ENCODE measurements at regions not wholly inside any gene's neighbourhood (a gene's known extent, or its start where the extent isn't known, plus 50 kb on each side); places are given as distances from the start of the nearest gene placed in this dataset.

DNA sequence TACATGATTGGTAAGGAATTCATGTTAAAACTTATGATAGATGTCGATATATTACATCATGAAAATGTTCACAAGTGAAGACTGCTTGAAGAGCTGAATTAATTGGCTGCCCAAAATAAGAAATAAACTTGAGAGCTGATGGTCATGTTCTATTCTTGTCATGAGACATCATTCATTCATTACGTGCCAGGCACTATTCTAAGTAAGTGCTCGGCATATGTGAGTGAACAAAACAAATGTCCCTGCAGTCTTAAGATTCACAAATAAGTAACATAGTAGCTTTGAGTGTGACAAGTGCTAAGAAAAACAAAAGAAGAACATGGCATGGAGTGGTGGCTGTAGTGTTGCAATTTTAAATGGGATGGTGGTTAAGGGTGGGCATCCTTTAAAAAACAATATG, 329.3 kb downstream of the SUCLA2 start:
- DNase-seq (ENCODE audit: low spot score, unreplicated experiment), result no peak
- H3K27ac Mint-ChIP-seq, result no peak overlapping the region
- H3K27me3 Mint-ChIP-seq, result peaks cover 3% of the 10 kb centered on the region
- TF ChIP-seq, protein P1, sequence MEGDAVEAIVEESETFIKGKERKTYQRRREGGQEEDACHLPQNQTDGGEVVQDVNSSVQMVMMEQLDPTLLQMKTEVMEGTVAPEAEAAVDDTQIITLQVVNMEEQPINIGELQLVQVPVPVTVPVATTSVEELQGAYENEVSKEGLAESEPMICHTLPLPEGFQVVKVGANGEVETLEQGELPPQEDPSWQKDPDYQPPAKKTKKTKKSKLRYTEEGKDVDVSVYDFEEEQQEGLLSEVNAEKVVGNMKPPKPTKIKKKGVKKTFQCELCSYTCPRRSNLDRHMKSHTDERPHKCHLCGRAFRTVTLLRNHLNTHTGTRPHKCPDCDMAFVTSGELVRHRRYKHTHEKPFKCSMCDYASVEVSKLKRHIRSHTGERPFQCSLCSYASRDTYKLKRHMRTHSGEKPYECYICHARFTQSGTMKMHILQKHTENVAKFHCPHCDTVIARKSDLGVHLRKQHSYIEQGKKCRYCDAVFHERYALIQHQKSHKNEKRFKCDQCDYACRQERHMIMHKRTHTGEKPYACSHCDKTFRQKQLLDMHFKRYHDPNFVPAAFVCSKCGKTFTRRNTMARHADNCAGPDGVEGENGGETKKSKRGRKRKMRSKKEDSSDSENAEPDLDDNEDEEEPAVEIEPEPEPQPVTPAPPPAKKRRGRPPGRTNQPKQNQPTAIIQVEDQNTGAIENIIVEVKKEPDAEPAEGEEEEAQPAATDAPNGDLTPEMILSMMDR (IDR thresholded peaks at IDR 0.05; ENCODE audit: unreplicated experiment), result no peak
- peaks cover 2% of the 10 kb centered on the region for H3K4me1 Mint-ChIP-seq (ENCODE audit: low read depth)
- H3K4me3 Mint-ChIP-seq (ENCODE audit: low read depth), result no peak overlapping the region
- peaks cover 3% of the 10 kb centered on the region for H3K9me3 Mint-ChIP-seq (ENCODE audit: low read depth)
- H3K36me3 Mint-ChIP-seq (ENCODE audit: insufficient read depth), result no peaks in the 10 kb centered on the region

DNA sequence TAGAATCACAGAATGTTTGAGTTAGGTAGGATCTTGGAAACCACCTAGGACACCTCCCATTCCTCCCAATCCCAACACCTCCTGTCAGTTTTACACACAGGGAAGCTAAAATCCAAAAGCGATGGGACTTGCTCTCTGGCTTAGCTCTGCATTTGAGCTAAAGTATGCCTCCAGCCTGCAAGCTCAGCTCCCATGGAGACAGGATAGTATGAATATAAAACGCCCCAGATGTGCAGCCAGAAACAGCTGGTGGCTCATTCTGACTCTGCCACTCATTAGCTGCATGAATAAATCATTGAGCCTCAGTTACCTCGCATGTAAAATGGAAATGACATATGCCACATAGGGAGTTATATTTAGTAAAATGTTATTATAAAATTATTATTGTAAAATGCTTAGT, 336.0 kb downstream of the SUCLA2 start:
- Mint-ChIP-seq H3K9me3 (ENCODE audit: low read depth) (peaks cover 5% of the 10 kb centered on the region), H3K4me1 (ENCODE audit: low read depth) (no peaks in the 10 kb centered on the region), H3K27me3 (no peaks in the 10 kb centered on the region), H3K27ac (no peak overlapping the region), H3K4me3 (ENCODE audit: low read depth) (no peak overlapping the region), H3K36me3 (ENCODE audit: insufficient read depth) (no peaks in the 10 kb centered on the region)
- TF ChIP-seq, protein P1 (IDR thresholded peaks at IDR 0.05; ENCODE audit: unreplicated experiment), result no peak
- no peak for DNase-seq (ENCODE audit: low spot score, unreplicated experiment)

DNA sequence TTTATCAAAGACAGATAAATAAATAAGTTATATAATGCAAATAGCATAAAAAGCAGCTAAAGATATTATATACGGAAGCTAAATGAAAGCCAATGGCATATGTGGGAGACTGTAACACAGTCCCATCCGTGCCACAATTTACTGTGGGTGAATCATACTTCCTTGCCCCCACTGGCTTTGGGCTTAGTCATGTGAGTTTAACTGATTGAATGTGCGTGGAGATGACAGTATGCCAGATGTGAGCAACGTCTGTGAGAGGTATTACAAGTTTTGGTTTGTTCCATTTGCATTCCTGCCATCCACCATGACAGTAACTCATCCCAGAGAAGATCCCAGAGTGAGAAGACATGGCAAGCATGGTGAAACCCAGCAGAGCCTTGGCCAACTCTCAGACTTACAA, 340.0 kb downstream of the SUCLA2 start:
- Mint-ChIP-seq H3K4me3 (ENCODE audit: low read depth) (no peak overlapping the region), H3K27ac (no peak overlapping the region), H3K27me3 (no peaks in the 10 kb centered on the region), H3K36me3 (ENCODE audit: insufficient read depth) (no peaks in the 10 kb centered on the region), H3K9me3 (ENCODE audit: low read depth) (peaks cover 2% of the 10 kb centered on the region), H3K4me1 (ENCODE audit: low read depth) (no peaks in the 10 kb centered on the region)
- TF ChIP-seq, protein P1 (IDR thresholded peaks at IDR 0.05; ENCODE audit: unreplicated experiment), result no peak
- DNase-seq (ENCODE audit: low spot score, unreplicated experiment), result no peak

DNA sequence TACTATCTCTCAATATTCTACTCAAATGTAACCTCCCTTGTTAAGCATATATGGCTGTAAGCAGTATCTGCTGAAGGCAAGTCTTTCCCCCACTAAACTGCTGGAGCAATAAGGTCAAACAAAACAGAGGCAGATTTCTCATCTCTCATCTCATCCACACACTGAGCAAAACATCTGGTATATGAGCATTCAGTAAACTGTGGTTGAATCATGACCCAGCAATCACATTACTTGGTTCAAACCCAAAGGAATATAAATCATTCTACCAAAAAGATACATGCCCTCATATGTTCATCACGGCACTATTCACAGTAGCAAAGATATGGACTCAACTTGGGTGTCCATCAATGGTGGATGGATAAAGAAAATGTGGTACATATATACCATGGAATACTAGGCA, 344.4 kb downstream of the SUCLA2 start:
- Mint-ChIP-seq H3K9me3 (ENCODE audit: low read depth) (peaks cover 2% of the 10 kb centered on the region), H3K36me3 (ENCODE audit: insufficient read depth) (no peaks in the 10 kb centered on the region), H3K27me3 (no peaks in the 10 kb centered on the region), H3K4me3 (ENCODE audit: low read depth) (no peak overlapping the region), H3K27ac (no peak overlapping the region), H3K4me1 (ENCODE audit: low read depth) (no peaks in the 10 kb centered on the region)
- TF ChIP-seq, protein P1 (IDR thresholded peaks at IDR 0.05; ENCODE audit: unreplicated experiment), result no peak
- DNase-seq (ENCODE audit: low spot score, unreplicated experiment), result no peak

DNA sequence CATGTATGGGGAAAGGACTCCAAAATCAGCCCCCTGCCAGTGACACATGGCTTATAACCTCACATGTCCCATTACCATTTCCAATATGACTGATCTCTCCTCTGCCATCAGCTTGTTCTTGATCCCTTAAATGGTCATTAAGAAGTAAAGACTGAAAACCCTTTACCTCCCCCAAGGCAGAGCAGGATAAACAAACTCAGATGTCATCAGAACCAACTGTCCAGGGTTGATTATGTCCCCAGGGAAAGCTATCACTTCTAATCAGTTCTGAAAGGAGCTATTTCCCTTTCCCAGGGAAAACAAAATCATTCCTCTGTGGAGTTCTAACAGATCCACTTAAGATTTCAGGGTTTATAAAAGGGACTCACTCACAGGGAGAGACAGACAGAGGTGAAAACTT, 350.9 kb downstream of the SUCLA2 start:
- no peaks in the 10 kb centered on the region for H3K9me3 Mint-ChIP-seq (ENCODE audit: low read depth)
- TF ChIP-seq, protein P1 (IDR thresholded peaks at IDR 0.05; ENCODE audit: unreplicated experiment), result no peak
- no peak for DNase-seq (ENCODE audit: low spot score, unreplicated experiment)
- no peaks in the 10 kb centered on the region for H3K27me3 Mint-ChIP-seq
- H3K36me3 Mint-ChIP-seq (ENCODE audit: insufficient read depth), result no peaks in the 10 kb centered on the region
- no peak overlapping the region for H3K4me3 Mint-ChIP-seq (ENCODE audit: low read depth)
- H3K27ac Mint-ChIP-seq, result no peak overlapping the region
- H3K4me1 Mint-ChIP-seq (ENCODE audit: low read depth), result no peaks in the 10 kb centered on the region
